ENCODE measurements at regions not wholly inside any gene's neighbourhood (a gene's known extent, or its start where the extent isn't known, plus 50 kb on each side); places are given as distances from the start of the nearest gene placed in this dataset.

GRCh38 chr3:10763817-10764258 is 52.2 kb upstream of the SLC6A11 start:
- no peak overlapping the region for H3K4me3 ChIP-seq
- no peak for TF ChIP-seq CTCF (IDR thresholded peaks at IDR 0.05)
- no peak for DNase-seq (ENCODE audit: low spot score)
- no peak overlapping the region for H3K27ac ChIP-seq
- no peaks in the 10 kb centered on the region for H3K9me3 ChIP-seq
- no peaks in the 10 kb centered on the region for H3K4me1 ChIP-seq
- H3K36me3 ChIP-seq: no peaks in the 10 kb centered on the region
- no peaks in the 10 kb centered on the region for H3K27me3 ChIP-seq

GRCh38 chr3:10764259-10765051 is 51.6 kb upstream of the SLC6A11 start:
- H3K27ac ChIP-seq: no peak overlapping the region
- no peak for DNase-seq (ENCODE audit: low spot score)
- peaks cover 0 to under 1% of the 10 kb centered on the region in 2 donors for H3K9me3 ChIP-seq
- no peak for TF ChIP-seq CTCF (IDR thresholded peaks at IDR 0.05)
- no peak overlapping the region for H3K4me3 ChIP-seq
- no peaks in the 10 kb centered on the region for H3K4me1 ChIP-seq
- no peaks in the 10 kb centered on the region for H3K27me3 ChIP-seq
- no peaks in the 10 kb centered on the region for H3K36me3 ChIP-seq

GRCh38 chr3:10766049-10766705 is 49.9 kb upstream of the SLC6A11 start:
- DNase-seq (ENCODE audit: low spot score): no peak
- Histone ChIP-seq H3K4me3 (no peak overlapping the region), H3K27me3 (no peaks in the 10 kb centered on the region), H3K27ac (no peak overlapping the region), H3K4me1 (no peaks in the 10 kb centered on the region), H3K36me3 (no peaks in the 10 kb centered on the region), H3K9me3 (peaks cover 0 to 4% of the 10 kb centered on the region in 2 donors)
- TF ChIP-seq CTCF (IDR thresholded peaks at IDR 0.05): no peak

All from right atrium auricular region (tissue), 2 donors.